ENCODE measurements at regions not wholly inside any gene's neighbourhood (a gene's known extent, or its start where the extent isn't known, plus 50 kb on each side); places are given as distances from the start of the nearest gene placed in this dataset.

- ChIA-PET POLR2A (no interaction called here), CTCF (no interaction called here)
- Histone ChIP-seq H3K4me3 (ENCODE audit: low read depth, low read length) (no peak overlapping the region), H3K27ac (ENCODE audit: low read depth, low read length) (no peak overlapping the region), H3K27me3 (ENCODE audit: control insufficient read depth, insufficient read depth, low read length) (no peaks in the 10 kb centered on the region), H3K9me3 (ENCODE audit: control insufficient read depth, insufficient read depth, low read length) (no peaks in the 10 kb centered on the region)
- no peak for TF ChIP-seq CTCF (IDR thresholded peaks at IDR 0.05; ENCODE audit: low read depth, low read length)
- DNase-seq (ENCODE audit: low read depth, low spot score), result no peak
These were observed 427.0 kb upstream of the CPEB2 start for GRCh38 chr4:14575289-14575688.

- POLR2A ChIA-PET, result no interaction called here
- no peak for DNase-seq (ENCODE audit: low read depth, low spot score)
- Histone ChIP-seq H3K27ac (ENCODE audit: low read depth, low read length) (no peak overlapping the region), H3K4me3 (ENCODE audit: low read depth, low read length) (no peak overlapping the region), H3K9me3 (ENCODE audit: control insufficient read depth, insufficient read depth, low read length) (no peaks in the 10 kb centered on the region), H3K27me3 (ENCODE audit: control insufficient read depth, insufficient read depth, low read length) (no peaks in the 10 kb centered on the region)
- CTCF ChIA-PET, result no interaction called here
- no peak for TF ChIP-seq CTCF (IDR thresholded peaks at IDR 0.05; ENCODE audit: low read depth, low read length)
These were observed 426.4 kb upstream of the CPEB2 start for GRCh38 chr4:14575919-14576318.

- CTCF ChIA-PET, result no interaction called here
- Histone ChIP-seq H3K4me3 (ENCODE audit: low read depth, low read length) (no peak overlapping the region), H3K9me3 (ENCODE audit: control insufficient read depth, insufficient read depth, low read length) (no peaks in the 10 kb centered on the region), H3K27ac (ENCODE audit: low read depth, low read length) (no peak overlapping the region), H3K27me3 (ENCODE audit: control insufficient read depth, insufficient read depth, low read length) (no peaks in the 10 kb centered on the region)
- DNase-seq (ENCODE audit: low read depth, low spot score), result no peak
- TF ChIP-seq CTCF (IDR thresholded peaks at IDR 0.05; ENCODE audit: low read depth, low read length), result no peak
- POLR2A ChIA-PET, result no interaction called here
These were observed 422.2 kb upstream of the CPEB2 start for GRCh38 chr4:14580061-14580460.

GRCh38 chr4:14581741-14582140 is 420.5 kb upstream of the CPEB2 start:
- Histone ChIP-seq H3K4me3 (ENCODE audit: low read depth, low read length) (no peak overlapping the region), H3K27me3 (ENCODE audit: control insufficient read depth, insufficient read depth, low read length) (no peaks in the 10 kb centered on the region), H3K9me3 (ENCODE audit: control insufficient read depth, insufficient read depth, low read length) (no peaks in the 10 kb centered on the region), H3K27ac (ENCODE audit: low read depth, low read length) (no peak overlapping the region)
- CTCF ChIA-PET, result no interaction called here
- POLR2A ChIA-PET, result no interaction called here
- no peak for DNase-seq (ENCODE audit: low read depth, low spot score)
- TF ChIP-seq CTCF (IDR thresholded peaks at IDR 0.05; ENCODE audit: low read depth, low read length), result no peak

GRCh38 chr4:14582677-14583076 is 419.6 kb upstream of the CPEB2 start:
- no peaks in the 10 kb centered on the region for H3K27me3 ChIP-seq (ENCODE audit: control insufficient read depth, insufficient read depth, low read length)
- ChIA-PET POLR2A (no interaction called here), CTCF (no interaction called here)
- no peak for DNase-seq (ENCODE audit: low read depth, low spot score)
- H3K4me3 ChIP-seq (ENCODE audit: low read depth, low read length), result no peak overlapping the region
- no peak for TF ChIP-seq CTCF (IDR thresholded peaks at IDR 0.05; ENCODE audit: low read depth, low read length)
- no peaks in the 10 kb centered on the region for H3K9me3 ChIP-seq (ENCODE audit: control insufficient read depth, insufficient read depth, low read length)
- H3K27ac ChIP-seq (ENCODE audit: low read depth, low read length), result no peak overlapping the region
